ENCODE measurements at regions not wholly inside any gene's neighbourhood (a gene's known extent, or its start where the extent isn't known, plus 50 kb on each side); places are given as distances from the start of the nearest gene placed in this dataset.

DNA sequence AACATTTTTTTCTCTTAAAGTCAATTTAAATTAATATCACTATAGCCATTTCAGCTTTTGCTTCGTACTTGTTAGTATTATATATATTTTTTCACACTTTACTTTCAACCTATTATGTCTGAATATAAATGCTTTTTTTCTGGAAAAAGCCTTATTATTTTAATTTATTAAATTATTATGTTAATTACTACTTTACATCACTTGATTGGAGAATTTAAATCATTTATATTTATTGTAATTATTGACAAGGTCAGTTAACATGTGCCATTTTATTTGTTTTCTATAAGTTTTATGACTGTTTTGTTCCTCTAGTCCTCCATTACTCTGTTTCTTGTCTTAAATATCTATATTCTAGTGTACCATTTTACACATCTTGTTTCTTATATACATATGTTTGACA, 1333.4 kb upstream of the MIR17HG start:
- no peaks in the 10 kb centered on the region for H3K4me1 ChIP-seq
- H3K9me3 ChIP-seq (replicated peaks): peaks cover 19% of the 10 kb centered on the region
- no peak for DNase-seq
- no peak overlapping the region for H3K4me3 ChIP-seq
- H3K27me3 ChIP-seq (ENCODE audit: low read depth): no peaks in the 10 kb centered on the region
- intact Hi-C loops (cut with micrococcal nuclease): no loop called here
- TF ChIP-seq, protein P1, sequence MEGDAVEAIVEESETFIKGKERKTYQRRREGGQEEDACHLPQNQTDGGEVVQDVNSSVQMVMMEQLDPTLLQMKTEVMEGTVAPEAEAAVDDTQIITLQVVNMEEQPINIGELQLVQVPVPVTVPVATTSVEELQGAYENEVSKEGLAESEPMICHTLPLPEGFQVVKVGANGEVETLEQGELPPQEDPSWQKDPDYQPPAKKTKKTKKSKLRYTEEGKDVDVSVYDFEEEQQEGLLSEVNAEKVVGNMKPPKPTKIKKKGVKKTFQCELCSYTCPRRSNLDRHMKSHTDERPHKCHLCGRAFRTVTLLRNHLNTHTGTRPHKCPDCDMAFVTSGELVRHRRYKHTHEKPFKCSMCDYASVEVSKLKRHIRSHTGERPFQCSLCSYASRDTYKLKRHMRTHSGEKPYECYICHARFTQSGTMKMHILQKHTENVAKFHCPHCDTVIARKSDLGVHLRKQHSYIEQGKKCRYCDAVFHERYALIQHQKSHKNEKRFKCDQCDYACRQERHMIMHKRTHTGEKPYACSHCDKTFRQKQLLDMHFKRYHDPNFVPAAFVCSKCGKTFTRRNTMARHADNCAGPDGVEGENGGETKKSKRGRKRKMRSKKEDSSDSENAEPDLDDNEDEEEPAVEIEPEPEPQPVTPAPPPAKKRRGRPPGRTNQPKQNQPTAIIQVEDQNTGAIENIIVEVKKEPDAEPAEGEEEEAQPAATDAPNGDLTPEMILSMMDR (IDR thresholded peaks at IDR 0.05; ENCODE audit: borderline replicate concordance): no peak
- no peak overlapping the region for H3K27ac ChIP-seq (replicated peaks)
- no peaks in the 10 kb centered on the region for H3K36me3 ChIP-seq

DNA sequence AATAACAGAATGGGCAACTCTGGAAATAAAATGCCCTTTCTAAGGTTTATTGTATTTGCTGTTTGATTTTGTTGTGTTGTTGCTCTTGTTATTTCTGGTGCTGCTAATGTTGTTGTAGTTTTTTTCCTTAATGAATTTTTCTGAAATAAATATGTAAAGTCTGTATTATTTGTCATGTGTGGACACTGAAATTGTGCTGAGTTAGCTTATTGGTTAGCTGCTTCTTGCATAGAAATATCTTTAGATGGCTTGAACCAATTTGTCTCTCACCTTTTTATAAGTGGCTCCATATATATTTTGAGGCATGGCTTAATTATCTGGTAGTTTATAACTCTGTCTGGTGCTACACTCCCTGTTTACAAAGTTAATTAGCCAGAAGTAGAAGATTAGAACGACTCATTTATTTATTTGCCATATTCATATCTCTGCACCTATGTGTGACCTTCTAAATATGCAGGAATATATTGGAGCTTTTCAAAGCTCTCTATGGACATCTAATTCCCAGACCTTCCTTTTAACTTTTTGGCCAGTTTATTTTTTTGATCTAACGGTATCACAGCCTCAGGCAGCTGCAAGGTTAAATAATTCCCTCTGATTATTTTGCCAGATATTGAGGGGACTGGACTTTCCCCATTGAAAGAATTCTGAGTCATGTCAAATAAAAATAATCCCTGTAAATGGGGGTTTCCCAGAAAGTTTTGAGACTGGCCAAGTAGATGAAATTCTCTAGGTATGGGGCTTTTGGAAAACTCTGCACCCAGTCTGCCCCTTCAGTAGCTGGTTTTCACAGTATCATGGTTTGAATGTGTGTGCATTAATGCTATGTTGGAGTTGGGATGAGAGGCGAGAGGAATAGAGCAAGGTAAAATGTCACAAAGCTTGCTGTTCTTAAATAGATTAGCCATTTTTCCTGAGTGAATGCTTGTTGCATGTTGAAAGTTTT, 1331.7 kb upstream of the MIR17HG start:
- Histone ChIP-seq H3K36me3 (no peaks in the 10 kb centered on the region), H3K9me3 (replicated peaks) (peaks cover 19% of the 10 kb centered on the region), H3K4me3 (no peak overlapping the region), H3K4me1 (no peaks in the 10 kb centered on the region), H3K27me3 (ENCODE audit: low read depth) (no peaks in the 10 kb centered on the region), H3K27ac (replicated peaks) (no peak overlapping the region)
- TF ChIP-seq, protein P1 (IDR thresholded peaks at IDR 0.05; ENCODE audit: borderline replicate concordance): no peak
- DNase-seq: no peak
- intact Hi-C loops (cut with micrococcal nuclease): no loop called here

DNA sequence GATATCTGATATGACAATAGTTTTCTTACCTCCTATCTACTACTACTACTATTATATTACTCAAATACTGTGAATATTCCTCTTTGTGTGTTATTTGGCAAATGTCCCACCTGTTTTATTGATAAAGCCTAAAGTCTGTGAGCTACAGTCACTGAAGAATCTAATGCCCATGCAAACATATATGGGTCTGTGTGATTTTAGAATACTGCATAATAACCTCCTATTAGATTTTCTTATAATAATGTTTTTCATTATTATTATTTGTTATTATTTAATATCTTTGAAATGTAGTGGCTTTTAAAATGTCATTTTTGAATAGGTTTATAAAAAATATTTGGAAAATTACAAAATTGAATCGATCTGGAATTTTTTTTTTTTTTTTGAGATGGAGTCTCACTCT, 1330.8 kb upstream of the MIR17HG start:
- TF ChIP-seq, protein P1 (IDR thresholded peaks at IDR 0.05; ENCODE audit: borderline replicate concordance): no peak
- no peak overlapping the region for H3K27ac ChIP-seq (replicated peaks)
- H3K9me3 ChIP-seq (replicated peaks): peaks cover 19% of the 10 kb centered on the region
- H3K4me3 ChIP-seq: no peak overlapping the region
- H3K36me3 ChIP-seq: no peaks in the 10 kb centered on the region
- no peak for DNase-seq
- intact Hi-C loops (cut with micrococcal nuclease): no loop called here
- no peaks in the 10 kb centered on the region for H3K4me1 ChIP-seq
- H3K27me3 ChIP-seq (ENCODE audit: low read depth): no peaks in the 10 kb centered on the region

DNA sequence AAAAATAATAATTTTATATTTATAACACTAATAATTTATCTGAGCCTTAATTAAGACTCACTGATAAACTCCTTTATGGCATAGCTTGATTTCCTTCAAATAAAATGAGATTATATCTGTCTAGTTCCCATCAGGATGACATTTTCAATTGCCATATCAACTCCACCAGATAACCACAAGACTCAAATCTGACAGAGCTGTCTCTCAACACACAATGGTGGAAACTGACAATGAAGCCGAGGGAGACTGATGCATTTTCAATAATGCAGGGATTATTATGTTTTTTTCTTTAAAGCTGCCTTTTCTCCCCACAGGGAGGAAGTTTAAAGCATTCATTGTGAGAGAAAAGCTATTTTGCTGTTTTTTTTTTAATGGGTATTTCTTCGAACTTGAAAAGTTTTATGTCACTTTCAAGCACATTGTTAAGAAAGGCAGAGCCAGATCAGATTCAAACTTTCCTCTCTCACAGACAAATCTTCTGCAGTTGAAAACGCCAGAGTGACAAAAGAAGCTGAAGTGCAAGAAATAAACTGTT, 1326.9 kb upstream of the MIR17HG start:
- H3K36me3 ChIP-seq: no peaks in the 10 kb centered on the region
- intact Hi-C loops (cut with micrococcal nuclease): no loop called here

DNA sequence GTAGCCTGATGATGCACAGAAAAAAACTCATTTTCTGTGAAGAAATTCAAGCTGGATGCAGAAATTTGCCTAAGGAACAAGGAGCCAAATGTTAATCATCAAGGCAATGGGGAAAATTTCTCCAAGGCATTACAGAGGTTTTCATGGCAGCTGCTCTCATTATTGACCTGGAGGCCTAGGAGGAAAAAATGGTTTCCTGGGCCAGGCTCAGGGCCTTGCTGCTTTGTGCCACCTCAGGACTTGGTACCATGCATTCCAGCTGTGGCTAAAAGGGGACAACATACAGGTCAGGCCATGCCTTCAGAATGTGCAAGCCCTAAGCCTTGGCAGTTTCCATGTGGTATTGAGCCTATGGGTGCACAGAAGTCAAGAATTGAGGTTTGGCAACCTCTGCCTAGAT, 1320.1 kb upstream of the MIR17HG start:
- Histone ChIP-seq H3K4me3 (no peak overlapping the region), H3K27me3 (ENCODE audit: low read depth) (no peaks in the 10 kb centered on the region), H3K4me1 (no peaks in the 10 kb centered on the region), H3K9me3 (replicated peaks) (peaks cover 34% of the 10 kb centered on the region), H3K27ac (replicated peaks) (no peak overlapping the region), H3K36me3 (no peaks in the 10 kb centered on the region)
- TF ChIP-seq, protein P1 (IDR thresholded peaks at IDR 0.05; ENCODE audit: borderline replicate concordance): no peak
- intact Hi-C loops (cut with micrococcal nuclease): no loop called here
- DNase-seq: no peak

More for the DNA sequence above, 1326.9 kb upstream of the MIR17HG start:
- no peaks in the 10 kb centered on the region for H3K4me1 ChIP-seq
- no peak overlapping the region for H3K27ac ChIP-seq (replicated peaks)
- TF ChIP-seq, protein P1 (IDR thresholded peaks at IDR 0.05; ENCODE audit: borderline replicate concordance): no peak
- no peak overlapping the region for H3K4me3 ChIP-seq
- no peak for DNase-seq
- H3K9me3 ChIP-seq (replicated peaks): no peaks in the 10 kb centered on the region
- no peaks in the 10 kb centered on the region for H3K27me3 ChIP-seq (ENCODE audit: low read depth)

Data from left ventricle myocardium inferior (tissue), 1 donor.